ENCODE measurements at regions not wholly inside any gene's neighbourhood (a gene's known extent, or its start where the extent isn't known, plus 50 kb on each side); places are given as distances from the start of the nearest gene placed in this dataset.

DNA sequence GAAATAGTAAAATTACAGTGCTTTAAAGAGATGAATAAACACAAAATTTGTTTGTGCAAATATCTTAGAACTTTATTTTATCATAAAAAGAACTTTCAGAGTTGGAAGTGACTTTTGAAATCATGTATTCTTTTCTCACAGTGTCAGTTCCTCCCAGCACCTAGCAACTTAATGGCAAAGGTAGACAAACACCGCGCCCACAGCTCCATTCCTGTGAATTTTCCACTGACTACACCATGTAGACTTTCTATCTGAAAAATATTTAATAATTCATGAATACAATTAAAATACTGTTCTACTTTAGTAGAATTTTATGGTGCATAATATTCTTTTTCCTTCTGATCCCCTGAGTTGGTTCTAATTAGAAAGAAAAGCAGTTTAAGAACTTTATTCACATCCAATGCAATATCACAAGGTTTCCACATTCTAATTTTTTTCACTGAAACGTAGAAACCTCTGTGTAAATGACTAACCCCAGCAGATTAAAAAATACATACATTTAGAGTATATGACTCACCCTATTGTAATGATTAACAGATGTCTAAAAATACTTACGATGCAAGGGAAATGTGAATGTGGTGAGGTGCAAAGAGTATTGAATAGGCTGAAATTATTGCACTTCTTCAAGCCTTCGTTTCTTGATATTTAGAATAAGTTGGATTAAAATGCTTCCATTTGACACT is 218.2 kb upstream of the CCDC179 start:
- WGBS, 2 donors = 57 to 63% methylated on average over 5 of the region's 5 CpGs
- no peaks in the 10 kb centered on the region for H3K27me3 ChIP-seq
- H3K36me3 ChIP-seq = no peaks in the 10 kb centered on the region
- H3K9me3 ChIP-seq = no peaks in the 10 kb centered on the region
- intact Hi-C loops (cut with DNase I) = no loop called here
- TF ChIP-seq POLR2A (IDR thresholded peaks at IDR 0.05) (no peak), CTCF (IDR thresholded peaks at IDR 0.05) (no peak)
- H3K4me1 ChIP-seq = no peaks in the 10 kb centered on the region
- H3K4me3 ChIP-seq = no peak overlapping the region
- H3K27ac ChIP-seq = no peak overlapping the region
- no peak for DNase-seq

DNA sequence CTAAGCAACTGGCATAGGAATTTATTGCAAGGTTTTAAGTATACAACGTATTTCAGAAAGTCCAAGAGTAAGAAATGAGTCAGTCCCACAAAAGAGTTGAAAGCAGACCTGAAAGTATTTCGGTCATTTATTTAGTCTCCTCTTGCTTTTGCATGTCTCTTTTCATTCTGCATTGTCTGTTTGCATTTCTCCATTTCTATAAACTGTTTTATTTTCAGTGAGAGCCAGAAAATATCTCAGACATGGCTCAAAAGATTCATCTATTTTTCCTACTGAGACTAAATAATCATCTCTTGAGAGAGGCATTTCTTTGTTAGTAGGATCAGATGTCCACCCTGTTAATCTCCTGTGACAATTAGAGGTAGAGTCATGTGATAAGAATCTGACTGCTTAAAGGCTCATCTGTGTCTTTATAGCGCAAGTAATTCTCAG is 219.1 kb upstream of the CCDC179 start:
- no peaks in the 10 kb centered on the region for H3K9me3 ChIP-seq
- no peaks in the 10 kb centered on the region for H3K27me3 ChIP-seq
- H3K4me1 ChIP-seq = no peaks in the 10 kb centered on the region
- DNase-seq = no peak
- H3K4me3 ChIP-seq = no peak overlapping the region
- no peak overlapping the region for H3K27ac ChIP-seq
- TF ChIP-seq POLR2A (IDR thresholded peaks at IDR 0.05) (no peak), CTCF (IDR thresholded peaks at IDR 0.05) (no peak)
- no peaks in the 10 kb centered on the region for H3K36me3 ChIP-seq
- intact Hi-C loops (cut with DNase I) = no loop called here
- 16 to 18% methylated on average over 3 of the region's 3 CpGs for WGBS, 2 donors

DNA sequence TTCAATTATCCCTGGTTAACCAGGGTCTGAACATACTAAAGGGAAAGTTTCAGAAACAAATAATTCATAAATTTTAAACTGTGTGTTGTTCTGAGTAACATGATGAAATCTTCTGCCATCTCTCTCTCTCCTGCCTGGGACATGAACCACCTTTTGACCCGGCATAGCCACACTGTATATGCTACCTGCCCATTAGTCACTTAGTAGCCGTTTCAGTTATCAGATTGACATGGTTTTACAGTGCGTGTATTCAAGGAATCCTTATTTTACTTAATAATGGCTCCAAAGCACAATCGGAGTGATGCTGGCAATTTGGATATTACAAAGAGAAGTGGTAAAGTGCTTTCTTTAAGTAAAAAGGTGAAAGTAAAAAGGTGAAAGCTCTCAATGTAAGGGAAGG is 227.1 kb upstream of the CCDC179 start:
- no peak overlapping the region for H3K27ac ChIP-seq
- WGBS, 2 donors = 75 to 76% methylated on average over 4 of the region's 4 CpGs
- no peak overlapping the region for H3K4me3 ChIP-seq
- no peak for DNase-seq
- no peaks in the 10 kb centered on the region for H3K27me3 ChIP-seq
- no peaks in the 10 kb centered on the region for H3K36me3 ChIP-seq
- no peak for TF ChIP-seq CTCF (IDR thresholded peaks at IDR 0.05)
- TF ChIP-seq POLR2A (IDR thresholded peaks at IDR 0.05) = no peak
- intact Hi-C loops (cut with DNase I) = no loop called here
- peaks cover 0 to 9% (median 0%) of the 10 kb centered on the region in 3 donors for H3K9me3 ChIP-seq
- no peaks in the 10 kb centered on the region for H3K4me1 ChIP-seq

GRCh38 chr11:23090659-23091058 is 230.4 kb upstream of the CCDC179 start:
- 74% methylated on average over 2 of the region's 2 CpGs for WGBS, 2 donors
- no peak overlapping the region for H3K4me3 ChIP-seq
- H3K27ac ChIP-seq = no peak overlapping the region
- no peak for TF ChIP-seq CTCF (IDR thresholded peaks at IDR 0.05)
- TF ChIP-seq POLR2A (IDR thresholded peaks at IDR 0.05) = no peak
- H3K4me1 ChIP-seq = no peaks in the 10 kb centered on the region
- no peaks in the 10 kb centered on the region for H3K36me3 ChIP-seq
- intact Hi-C loops (cut with DNase I) = no loop called here
- no peaks in the 10 kb centered on the region for H3K27me3 ChIP-seq
- no peaks in the 10 kb centered on the region for H3K9me3 ChIP-seq
- DNase-seq = no peak

GRCh38 chr11:23095650-23096189 is 235.4 kb upstream of the CCDC179 start:
- Histone ChIP-seq H3K4me1 (no peaks in the 10 kb centered on the region), H3K9me3 (no peaks in the 10 kb centered on the region), H3K27ac (no peak overlapping the region), H3K36me3 (no peaks in the 10 kb centered on the region), H3K4me3 (no peak overlapping the region), H3K27me3 (no peaks in the 10 kb centered on the region)
- WGBS, 2 donors = 88 to 90% methylated on average over 2 of the region's 2 CpGs
- intact Hi-C loops (cut with DNase I) = no loop called here
- DNase-seq = no peak
- TF ChIP-seq CTCF (IDR thresholded peaks at IDR 0.05) (no peak), POLR2A (IDR thresholded peaks at IDR 0.05) (no peak)

Data from esophagus squamous epithelium (tissue), 5 donors.